ENCODE measurements at regions not wholly inside any gene's neighbourhood (a gene's known extent, or its start where the extent isn't known, plus 50 kb on each side); places are given as distances from the start of the nearest gene placed in this dataset.

- no peak overlapping the region for H3K9ac ChIP-seq (ENCODE audit: low read length)
- no peak overlapping the region for H3K4me2 ChIP-seq (ENCODE audit: low read length)
- no peaks in the 10 kb centered on the region for H3K79me2 ChIP-seq (ENCODE audit: insufficient read depth, low read length)
- BruUV-seq (replicated peaks): no TSS peak
- CTCF ChIA-PET: no interaction called here
- no peaks in the 10 kb centered on the region for H3K4me1 ChIP-seq (ENCODE audit: control insufficient read depth in 1 of 2, insufficient read depth in 2 of 2, low read length in 2 of 2)
- no peak for ATAC-seq
- H3K9me2 ChIP-seq (ENCODE audit: insufficient read depth): no peaks in the 10 kb centered on the region; the same call in 1 of the 2 replicates
- RAD21 ChIA-PET (ENCODE audit: low non-redundant PET in 1 of 2, low total read pairs in 2 of 2, uncharacterized antibody in 2 of 2, unreplicated experiment in 2 of 2): no interaction called here
- H3K27ac ChIP-seq (ENCODE audit: low read depth, low read length): no peak overlapping the region
- TF ChIP-seq ZFX (IDR thresholded peaks at IDR 0.05): no peak
- no peak for TF ChIP-seq ELF1 (IDR thresholded peaks at IDR 0.05; ENCODE audit: borderline replicate concordance, low read depth)
- TF ChIP-seq SRF (IDR thresholded peaks at IDR 0.05; ENCODE audit: low read depth): no peak
- no peak for TF ChIP-seq ZNF274 (IDR thresholded peaks at IDR 0.05; ENCODE audit: low read depth, low read length)
- TF ChIP-seq CBX3 (IDR thresholded peaks at IDR 0.05; ENCODE audit: low read depth): no peak
- no peak for TF ChIP-seq ZBTB33 (IDR thresholded peaks at IDR 0.05; ENCODE audit: extremely low read depth, insufficient replicate concordance, low read length)
- no peak for TF ChIP-seq SIN3A (IDR thresholded peaks at IDR 0.05; ENCODE audit: low read depth)
- TF ChIP-seq EZH2phosphoT487 (IDR thresholded peaks at IDR 0.05; ENCODE audit: borderline replicate concordance): no peak
- no peak for TF ChIP-seq SP1 (IDR thresholded peaks at IDR 0.05; ENCODE audit: low read depth)
- TF ChIP-seq YY1 (IDR thresholded peaks at IDR 0.05; ENCODE audit: extremely low read depth, insufficient replicate concordance, low read depth, low read length): no peak
- no peak for TF ChIP-seq REST (IDR thresholded peaks at IDR 0.05; ENCODE audit: low read depth)
- TF ChIP-seq EGR1 (IDR thresholded peaks at IDR 0.05; ENCODE audit: low read depth): no peak
- TF ChIP-seq ATF3 (IDR thresholded peaks at IDR 0.05): no peak
- no peak for TF ChIP-seq EZH2 (IDR thresholded peaks at IDR 0.05)
- no peak for TF ChIP-seq FOSL1 (IDR thresholded peaks at IDR 0.05; ENCODE audit: low read depth)
- TF ChIP-seq POLR2A (IDR thresholded peaks at IDR 0.05; ENCODE audit: borderline replicate concordance, extremely low read depth, insufficient read depth, insufficient read length): no peak
- H4K20me1 ChIP-seq (ENCODE audit: insufficient read depth): no peaks in the 10 kb centered on the region
- H3K36me3 ChIP-seq (ENCODE audit: control insufficient read depth in 1 of 2, insufficient read depth in 2 of 2, low read length in 2 of 2): no peaks in the 10 kb centered on the region
- no peaks in the 10 kb centered on the region for H3K9me3 ChIP-seq (ENCODE audit: control insufficient read depth in 1 of 2, insufficient read depth in 1 of 2, low read depth in 1 of 2, low read length in 2 of 2)
- POLR2A ChIA-PET: interaction anchor here (0.6 kb wide), 1 partner anchor 1640 kb away, joined by 3 read pairs; no protein-coding TSS in a partner anchor
- DNase-seq (ENCODE audit: low read depth, low spot score): no peak
- H2AFZ ChIP-seq (ENCODE audit: low read depth, low read length, poor library complexity, severe bottlenecking): no peak overlapping the region
- no peaks in the 10 kb centered on the region for H3K27me3 ChIP-seq (ENCODE audit: insufficient read depth, low read length)
- no peak overlapping the region for H3K4me3 ChIP-seq (replicated peaks in 1 of 2; ENCODE audit: low read depth in 1 of 2, low read length in 2 of 2)
- intact Hi-C loops (cut with micrococcal nuclease): no loop called here
Measured at GRCh38 chr7:46979439-46979838, 602.5 kb downstream of the TNS3 start.
